Ovary (tissue), 7 donors: ENCODE measurements at regions not wholly inside any gene's neighbourhood (a gene's known extent, or its start where the extent isn't known, plus 50 kb on each side); places are given as distances from the start of the nearest gene placed in this dataset.
A peak's percentile ranks its signal among the peaks of the same experiment; 100 is the strongest.
"Not testable (repeated sequence)": the region's sequence is repeated elsewhere in the genome, so short reads cannot be mapped to it uniquely, and the experiment has no call there.

Source experiments
- DNase-seq, 5 donors: peaks; one replicate each; pipeline ENCODE4 v3.0.0-alpha.2; 2019 to 2020
- H3K27ac ChIP-seq, 2 donors: fragments of 200-600 bp; one replicate each; pipeline versions ENCODE4 v1.5.1 to v1.8.0; 2019 to 2022
- H3K27me3 ChIP-seq: fragments of 200-600 bp; one replicate; pipeline ENCODE4 v1.8.0; 2022
- H3K36me3 ChIP-seq: fragments of 200-600 bp; sonication (generic); one replicate; pipeline ENCODE4 v1.5.1; 2019
- H3K4me1 ChIP-seq: one replicate; pipeline ENCODE4 v1.8.1; 2013; ENCODE audit warnings: mild to moderate bottlenecking, moderate library complexity; ENCODE audit not compliant: insufficient read depth
- H3K4me3 ChIP-seq: fragments of 200-600 bp; sonication (generic); one replicate; pipeline ENCODE4 v1.5.1; 2017
- H3K9me3 ChIP-seq, 2 donors: fragments of 200-600 bp in 1 of 2; sonication (generic) in 1 of 2; one replicate each; pipeline versions ENCODE4 v1.5.1 to v1.8.1; 2013 to 2019; ENCODE audit warnings: mild to moderate bottlenecking in 1 of 2, moderate library complexity in 1 of 2
- EP300 ChIP-seq: sonication (generic); formaldehyde crosslinking; IDR thresholded peaks from one replicate; pipeline ENCODE4 v1.6.1; 2017; ENCODE audit warnings: antibody characterized with exemption
- POLR2A ChIP-seq: fragments of 450-650 bp; IDR thresholded peaks from one replicate; pipeline ENCODE4 v1.6.1; 2017; ENCODE audit warnings: antibody characterized with exemption, mild to moderate bottlenecking, moderate library complexity
- WGBS, 3 donors: extraction: QIAGEN DNeasy Blood & Tissue Kit in 1 of 3; methylation state at CpG; one replicate each; pipeline versions ENCODE4 v1.1.5 to v1.1.7; 2013 to 2017; 5-methylcytosine and 5-hydroxymethylcytosine counted together
- intact Hi-C, 4 donors: fragments of 100-400 bp; cut with DNase I; formaldehyde crosslinking; loops; one replicate each; pipeline versions ENCODE4 v1.11.0 to v1.15.1; 2022 to 2023
- TF ChIP-seq, protein P1 (sequence below), 3 donors: fragments of 450-650 bp in 2 of 3; fragments of 200-600 bp in 1 of 3; IDR thresholded peaks; one replicate each; pipeline versions ENCODE4 v1.5.1 to v1.8.0; 2016 to 2022; ENCODE audit warnings: antibody characterized with exemption in 3 of 3, mild to moderate bottlenecking in 1 of 3
- donor health status: DM: no; HTN: no; CAD: no; lungs with moderate emphysema.
- donor health status: DM: no; HTN: no; CAD: no.
- donor health status: Bipolar disorder and iron deficiency.
- donor health status: DM: no; HTN: no; CAD: no.
- donor health status: DM: yes; HTN: yes; CAD: no.

- TF ChIP-seq POLR2A (no peak), EP300 (no peak)
- TF ChIP-seq, protein P1, sequence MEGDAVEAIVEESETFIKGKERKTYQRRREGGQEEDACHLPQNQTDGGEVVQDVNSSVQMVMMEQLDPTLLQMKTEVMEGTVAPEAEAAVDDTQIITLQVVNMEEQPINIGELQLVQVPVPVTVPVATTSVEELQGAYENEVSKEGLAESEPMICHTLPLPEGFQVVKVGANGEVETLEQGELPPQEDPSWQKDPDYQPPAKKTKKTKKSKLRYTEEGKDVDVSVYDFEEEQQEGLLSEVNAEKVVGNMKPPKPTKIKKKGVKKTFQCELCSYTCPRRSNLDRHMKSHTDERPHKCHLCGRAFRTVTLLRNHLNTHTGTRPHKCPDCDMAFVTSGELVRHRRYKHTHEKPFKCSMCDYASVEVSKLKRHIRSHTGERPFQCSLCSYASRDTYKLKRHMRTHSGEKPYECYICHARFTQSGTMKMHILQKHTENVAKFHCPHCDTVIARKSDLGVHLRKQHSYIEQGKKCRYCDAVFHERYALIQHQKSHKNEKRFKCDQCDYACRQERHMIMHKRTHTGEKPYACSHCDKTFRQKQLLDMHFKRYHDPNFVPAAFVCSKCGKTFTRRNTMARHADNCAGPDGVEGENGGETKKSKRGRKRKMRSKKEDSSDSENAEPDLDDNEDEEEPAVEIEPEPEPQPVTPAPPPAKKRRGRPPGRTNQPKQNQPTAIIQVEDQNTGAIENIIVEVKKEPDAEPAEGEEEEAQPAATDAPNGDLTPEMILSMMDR (IDR thresholded peaks at IDR 0.05) = no peak
- WGBS, 3 donors = 6 to 15% (median 9%) methylated on average over 5 of the region's 5 CpGs
- no peaks in the 10 kb centered on the region for H3K9me3 ChIP-seq
- H3K27me3 ChIP-seq = no peaks in the 10 kb centered on the region
- peaks cover 13% of the 10 kb centered on the region for H3K4me1 ChIP-seq
- no peak overlapping the region for H3K4me3 ChIP-seq
- H3K27ac ChIP-seq = peak overlapping the region in 1 of 2 donors; percentile 31
- peak in 1 of 5 donors; percentile 49 for DNase-seq
- H3K36me3 ChIP-seq = no peaks in the 10 kb centered on the region
- intact Hi-C loops = no loop called here
Measured at GRCh38 chr9:81829195-81829882, 98.9 kb upstream of the SPATA31D4 start.

GRCh38 chr9:81830431-81830830 lies 97.8 kb upstream of the SPATA31D4 start:
- H3K27ac ChIP-seq, intact Hi-C loops, H3K36me3 ChIP-seq, H3K4me3 ChIP-seq, H3K9me3 ChIP-seq, H3K27me3 ChIP-seq, DNase-seq: not testable (repeated sequence)
- H3K4me1 ChIP-seq = peaks cover 13% of the 10 kb centered on the region
- 95 to 97% (median 95%) methylated on average over 8 of the region's 8 CpGs for WGBS, 3 donors

- H3K27ac ChIP-seq = no peak overlapping the region
- DNase-seq = no peak
- 40 to 56% (median 48%) methylated on average over 6 of the region's 6 CpGs for WGBS, 3 donors
- H3K27me3 ChIP-seq = no peaks in the 10 kb centered on the region
- no peak overlapping the region for H3K4me3 ChIP-seq
- no peaks in the 10 kb centered on the region for H3K9me3 ChIP-seq
- intact Hi-C loops = no loop called here
- H3K4me1 ChIP-seq = peaks cover 13% of the 10 kb centered on the region
- TF ChIP-seq POLR2A = no peak
- TF ChIP-seq, protein P1 (IDR thresholded peaks at IDR 0.05) = no peak
- TF ChIP-seq EP300 = no peak
- H3K36me3 ChIP-seq = no peaks in the 10 kb centered on the region
Measured at GRCh38 chr9:81832571-81833285, 95.5 kb upstream of the SPATA31D4 start.

- TF ChIP-seq, protein P1 (IDR thresholded peaks at IDR 0.05) = no peak
- TF ChIP-seq EP300 (no peak), POLR2A (no peak)
- no peaks in the 10 kb centered on the region for H3K27me3 ChIP-seq
- H3K4me1 ChIP-seq = peaks cover 13% of the 10 kb centered on the region
- WGBS, 3 donors = 65 to 80% (median 66%) methylated on average over 9 of the region's 9 CpGs
- no peaks in the 10 kb centered on the region for H3K9me3 ChIP-seq
- intact Hi-C loops = no loop called here
- peak in 1 of 5 donors; percentile 37 for DNase-seq
- no peaks in the 10 kb centered on the region for H3K36me3 ChIP-seq
- no peak overlapping the region for H3K27ac ChIP-seq
- H3K4me3 ChIP-seq = no peak overlapping the region
Measured at GRCh38 chr9:81833563-81834345, 94.5 kb upstream of the SPATA31D4 start.
